SK-N-SH (cell line): ENCODE measurements at regions not wholly inside any gene's neighbourhood (a gene's known extent, or its start where the extent isn't known, plus 50 kb on each side); places are given as distances from the start of the nearest gene placed in this dataset.

ENCODE experiments used
- CHD2 ChIP-seq: fragments of 150-350 bp; IDR thresholded peaks from 2 replicates; pipeline ENCODE4 v1.6.1; 2018; ENCODE audit warnings: low read length; ENCODE audit not compliant: partially characterized antibody
- GABPA ChIP-seq: IDR thresholded peaks from 2 replicates; pipeline ENCODE4 v1.4.0; 2012; ENCODE audit warnings: low read depth, mild to moderate bottlenecking
- RAD21 ChIP-seq: IDR thresholded peaks from 2 replicates; pipeline ENCODE4 v1.6.1; 2012; ENCODE audit warnings: mild to moderate bottlenecking, low read length
- TF ChIP-seq, protein P1 (sequence below): fragments of 200-600 bp; sonication (generic); IDR thresholded peaks from 2 replicates; pipeline ENCODE4 v1.6.1; 2017; ENCODE audit warnings: antibody characterized with exemption, mild to moderate bottlenecking, moderate library complexity

DNA sequence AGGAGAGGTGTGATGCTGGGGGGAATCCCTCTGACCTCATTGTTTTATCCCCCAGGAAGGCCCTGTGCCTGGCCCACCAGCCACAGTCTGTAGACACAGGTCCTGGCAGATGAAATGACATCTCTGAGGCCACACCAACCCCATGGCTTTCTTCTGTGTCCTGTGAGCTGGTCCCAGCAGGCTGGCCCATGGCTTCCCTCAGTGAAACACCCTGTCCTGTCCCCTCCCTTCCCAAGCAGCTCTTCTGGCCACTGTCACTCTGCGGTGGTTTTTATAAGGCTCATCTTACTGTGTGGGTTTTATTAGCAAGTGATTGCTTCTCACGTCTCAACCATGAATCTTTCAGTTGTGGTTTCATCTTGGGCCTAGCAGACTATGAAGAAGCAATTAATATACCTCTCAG, 81.6 kb upstream of the CALM2 start:
- TF ChIP-seq, protein P1, sequence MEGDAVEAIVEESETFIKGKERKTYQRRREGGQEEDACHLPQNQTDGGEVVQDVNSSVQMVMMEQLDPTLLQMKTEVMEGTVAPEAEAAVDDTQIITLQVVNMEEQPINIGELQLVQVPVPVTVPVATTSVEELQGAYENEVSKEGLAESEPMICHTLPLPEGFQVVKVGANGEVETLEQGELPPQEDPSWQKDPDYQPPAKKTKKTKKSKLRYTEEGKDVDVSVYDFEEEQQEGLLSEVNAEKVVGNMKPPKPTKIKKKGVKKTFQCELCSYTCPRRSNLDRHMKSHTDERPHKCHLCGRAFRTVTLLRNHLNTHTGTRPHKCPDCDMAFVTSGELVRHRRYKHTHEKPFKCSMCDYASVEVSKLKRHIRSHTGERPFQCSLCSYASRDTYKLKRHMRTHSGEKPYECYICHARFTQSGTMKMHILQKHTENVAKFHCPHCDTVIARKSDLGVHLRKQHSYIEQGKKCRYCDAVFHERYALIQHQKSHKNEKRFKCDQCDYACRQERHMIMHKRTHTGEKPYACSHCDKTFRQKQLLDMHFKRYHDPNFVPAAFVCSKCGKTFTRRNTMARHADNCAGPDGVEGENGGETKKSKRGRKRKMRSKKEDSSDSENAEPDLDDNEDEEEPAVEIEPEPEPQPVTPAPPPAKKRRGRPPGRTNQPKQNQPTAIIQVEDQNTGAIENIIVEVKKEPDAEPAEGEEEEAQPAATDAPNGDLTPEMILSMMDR = no peak
- no peak for TF ChIP-seq GABPA
- TF ChIP-seq RAD21 = no peak
- no peak for TF ChIP-seq CHD2
